GM12892 (cell line): ENCODE measurements at regions not wholly inside any gene's neighbourhood (a gene's known extent, or its start where the extent isn't known, plus 50 kb on each side); places are given as distances from the start of the nearest gene placed in this dataset.

ENCODE experiments used
- POLR2A ChIP-seq: IDR thresholded peaks from 2 replicates; pipeline ENCODE4 v1.6.1; 2011; ENCODE audit warnings: low read depth, low read length, control low read depth
- POLR2AphosphoS5 ChIP-seq: IDR thresholded peaks from 2 replicates; pipeline ENCODE4 v1.6.1; 2011; ENCODE audit warnings: low read depth, low read length, control low read depth
- TAF1 ChIP-seq: IDR thresholded peaks from 2 replicates; pipeline ENCODE4 v1.6.1; 2011; ENCODE audit warnings: low read depth, mild to moderate bottlenecking, control low read depth, low read length, borderline replicate concordance

GRCh38 chr7:18198868-18199267 is 171.2 kb upstream of the PRPS1L1 start:
- no peak for TF ChIP-seq POLR2A
- no peak for TF ChIP-seq TAF1
- TF ChIP-seq POLR2AphosphoS5: no peak
